AG04449 (cell line): ENCODE measurements at regions not wholly inside any gene's neighbourhood (a gene's known extent, or its start where the extent isn't known, plus 50 kb on each side); places are given as distances from the start of the nearest gene placed in this dataset.
"Not testable (repeated sequence)": the region's sequence is repeated elsewhere in the genome, so short reads cannot be mapped to it uniquely, and the experiment has no call there.

Experiments
- CTCF ChIA-PET: fragments of 350-600 bp; formaldehyde crosslinking; extraction: SDS; loops from one replicate; lab custom pipeline; 2021; ENCODE audit warnings: antibody characterized with exemption; lab: Yijun Ruan, JAX
- POLR2A ChIA-PET: fragments of 400-600, 350-600 bp; formaldehyde crosslinking; extraction: SDS; loops from one replicate; lab custom pipeline; 2020; ENCODE audit warnings: antibody characterized with exemption, inconsistent platforms; lab: Yijun Ruan, JAX
- DNase-seq: peaks from one replicate; pipeline ENCODE4 v3.0.0-alpha.2; 2010; ENCODE audit warnings: low read depth, low spot score
- H3K4me3 ChIP-seq: 2 replicates; pipeline ENCODE4 v1.5.1; 2011; ENCODE audit warnings: low read depth, mild to moderate bottlenecking, control low read depth, low read length
- CTCF ChIP-seq: IDR thresholded peaks from one replicate; pipeline ENCODE4 v1.5.1; 2011; ENCODE audit warnings: mild to moderate bottlenecking, moderate library complexity, low read length, control low read depth, inconsistent platforms; ENCODE audit not compliant: insufficient read depth; ENCODE audit errors: missing control alignments

DNA sequence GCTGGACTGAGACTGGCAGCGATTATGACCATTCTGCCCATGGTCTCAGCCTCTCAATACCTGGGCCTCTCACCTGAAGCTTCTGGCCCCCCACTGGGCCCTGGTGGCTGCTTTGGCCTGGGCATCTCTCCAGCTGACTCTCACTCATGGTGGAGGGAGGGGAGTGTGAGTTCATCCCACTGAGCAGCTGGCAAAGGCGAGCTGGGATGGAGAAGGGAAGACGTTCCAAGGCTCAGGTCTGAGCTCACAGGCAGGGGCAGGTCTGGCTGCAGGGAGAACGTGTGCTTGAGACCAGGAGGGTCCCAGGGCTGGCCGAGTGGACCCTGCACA is 103.5 kb downstream of the TMEM121 start:
- POLR2A ChIA-PET: no interaction called here

GRCh38 chr14:105630293-105630934 is 104.0 kb downstream of the TMEM121 start:
- DNase-seq, POLR2A ChIA-PET, CTCF ChIA-PET, H3K4me3 ChIP-seq: not testable (repeated sequence)

More for the DNA sequence above, 103.5 kb downstream of the TMEM121 start:
- no peak for TF ChIP-seq CTCF
- CTCF ChIA-PET: no interaction called here
- no peak overlapping the region for H3K4me3 ChIP-seq
- DNase-seq: no peak

DNA sequence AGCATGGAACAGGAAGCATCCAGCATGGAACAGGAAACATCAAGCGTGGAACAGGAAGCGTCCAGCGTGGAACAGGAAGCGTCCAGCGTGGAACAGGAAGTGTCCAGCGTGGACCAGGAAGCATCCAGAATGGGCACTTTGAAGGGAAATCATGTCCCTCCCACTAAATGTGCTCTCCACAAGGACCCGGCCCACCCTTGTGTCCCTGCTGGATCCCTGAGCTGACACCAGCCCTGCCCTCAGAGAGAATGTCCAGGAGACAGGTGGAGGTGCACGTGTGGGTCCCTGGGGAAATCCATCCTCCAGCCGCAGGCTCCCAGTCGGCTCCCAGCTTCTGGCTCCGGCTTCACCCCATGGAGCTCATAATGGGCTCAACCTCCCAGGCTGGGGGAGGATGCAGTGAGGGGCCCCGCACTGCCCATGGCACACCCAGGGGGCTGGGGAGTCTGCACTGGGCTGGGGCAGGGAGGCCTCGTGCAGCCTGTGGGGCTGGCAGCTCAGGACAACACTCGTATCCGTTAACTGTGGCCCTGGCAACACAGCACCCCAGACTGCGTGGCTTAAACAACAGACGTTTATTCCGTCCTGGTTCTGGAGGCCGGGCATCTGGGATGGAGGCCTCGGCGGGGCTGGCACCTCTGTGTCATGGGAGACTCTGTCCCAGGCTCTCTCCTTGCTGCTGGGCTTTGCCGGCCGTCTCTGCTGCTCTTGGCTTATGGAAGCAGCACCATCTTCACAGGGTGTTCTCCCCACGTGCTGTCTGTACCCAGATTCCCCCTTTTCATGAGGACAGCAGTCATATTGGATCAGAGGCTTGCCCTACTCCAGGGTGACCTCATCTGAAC is 104.8 kb downstream of the TMEM121 start:
- POLR2A ChIA-PET, CTCF ChIA-PET, H3K4me3 ChIP-seq, DNase-seq: not testable (repeated sequence)

- no peak for TF ChIP-seq CTCF
- ChIA-PET POLR2A (no interaction called here), CTCF (no interaction called here)
- H3K4me3 ChIP-seq: no peak overlapping the region
- DNase-seq: no peak
Measured at GRCh38 chr14:105632010-105632409, 105.6 kb downstream of the TMEM121 start.

- DNase-seq, CTCF ChIA-PET, POLR2A ChIA-PET, H3K4me3 ChIP-seq: not testable (repeated sequence)
Measured at GRCh38 chr14:105633596-105633995, 107.2 kb downstream of the TMEM121 start.

DNA sequence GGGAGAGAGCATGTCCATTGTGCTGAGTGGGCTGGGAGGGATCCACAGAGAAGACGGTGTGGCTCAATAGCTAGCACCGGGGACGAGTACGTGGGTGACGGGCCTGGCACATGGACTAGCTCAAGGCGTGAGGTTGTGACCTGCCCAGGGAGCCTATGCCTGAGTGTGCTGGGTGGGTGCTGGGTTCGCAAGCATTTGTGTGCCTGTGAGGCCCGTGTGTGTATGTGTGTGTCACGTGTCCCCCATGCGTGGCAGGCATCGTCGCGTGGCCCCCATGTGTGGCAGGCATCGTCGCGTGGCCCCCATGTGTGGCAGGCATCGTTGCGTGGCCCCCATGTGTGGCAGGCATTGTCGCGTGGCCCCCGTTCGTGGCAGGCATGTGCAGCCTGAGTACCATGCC is 109.2 kb downstream of the TMEM121 start:
- TF ChIP-seq CTCF: no peak
- no peak for DNase-seq
- CTCF ChIA-PET: no interaction called here
- no peak overlapping the region for H3K4me3 ChIP-seq
- POLR2A ChIA-PET: no interaction called here

DNA sequence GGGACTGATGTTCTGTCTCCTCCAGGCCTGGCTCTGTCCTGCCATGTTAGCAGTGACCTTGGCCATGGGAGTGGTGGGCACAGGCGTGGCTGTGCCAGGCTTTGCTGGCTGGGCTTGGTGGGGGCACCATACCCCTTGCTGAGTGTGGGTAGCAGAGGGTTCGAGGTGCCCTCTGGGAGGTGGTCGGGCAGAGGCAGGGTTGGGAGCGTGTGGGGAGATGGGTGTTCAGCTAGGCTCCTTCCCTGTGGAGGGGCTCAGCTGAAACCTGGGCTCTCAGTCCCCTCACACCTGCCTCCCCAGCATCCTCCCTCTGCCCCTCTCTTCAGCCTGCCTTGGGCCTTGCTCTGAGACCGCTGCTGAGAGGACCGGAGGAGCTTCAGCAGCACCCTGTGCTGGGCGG is 109.6 kb downstream of the TMEM121 start:
- DNase-seq, POLR2A ChIA-PET, CTCF ChIA-PET, H3K4me3 ChIP-seq: not testable (repeated sequence)

- TF ChIP-seq CTCF: no peak
- CTCF ChIA-PET: no interaction called here
- POLR2A ChIA-PET: no interaction called here
- DNase-seq: no peak
- H3K4me3 ChIP-seq: no peak overlapping the region
Measured at GRCh38 chr14:105636935-105637334, 110.6 kb downstream of the TMEM121 start.

GRCh38 chr14:105637345-105637744 is 111.0 kb downstream of the TMEM121 start:
- H3K4me3 ChIP-seq, CTCF ChIA-PET, DNase-seq, POLR2A ChIA-PET: not testable (repeated sequence)

DNA sequence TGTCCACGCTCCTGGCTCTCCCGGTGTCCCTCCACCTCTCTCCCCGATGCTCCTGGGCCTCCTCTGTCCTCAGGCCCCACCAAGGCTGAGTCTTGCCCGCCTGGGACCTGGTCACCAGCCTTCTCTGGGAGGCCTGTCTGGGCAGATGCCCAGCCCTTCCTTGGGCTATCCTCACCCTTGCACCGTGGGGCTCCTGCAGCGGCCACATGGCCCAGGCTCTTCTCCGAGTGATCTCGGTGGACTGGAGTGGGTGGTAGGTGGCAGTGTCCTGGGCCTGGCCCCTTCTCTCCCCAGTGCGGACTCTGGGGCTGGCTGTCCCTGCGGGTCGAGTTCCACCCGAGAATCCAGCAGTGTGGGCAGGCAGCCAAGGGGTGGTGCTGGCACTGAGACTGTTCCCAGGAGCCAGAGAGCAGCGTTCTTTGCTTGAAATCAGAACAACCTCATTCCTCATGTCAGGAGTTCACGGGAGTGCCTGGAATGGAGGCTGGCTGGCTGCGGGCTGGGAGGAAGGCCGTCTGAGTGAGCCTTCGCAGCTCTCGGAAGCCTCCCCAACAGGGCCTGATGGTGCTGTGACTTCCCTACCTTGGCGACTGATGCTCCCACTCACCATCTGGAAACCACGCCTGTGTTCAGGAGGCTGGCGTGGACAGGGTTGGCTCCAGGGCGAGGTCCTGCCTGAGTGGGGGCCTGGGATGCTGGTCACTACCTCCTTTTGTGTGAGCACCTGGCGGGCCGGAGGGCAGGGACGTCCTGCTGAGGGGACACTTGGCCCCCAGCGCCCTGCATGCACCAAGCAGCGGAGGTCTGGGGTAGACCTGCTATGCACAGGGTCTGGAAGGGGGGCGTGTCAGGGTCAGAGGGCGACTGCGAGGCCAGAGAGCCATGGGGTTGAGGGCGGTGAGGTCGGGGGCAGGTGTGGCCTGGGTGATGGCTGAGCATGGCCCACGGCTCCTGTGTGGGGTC is 113.9 kb downstream of the TMEM121 start:
- H3K4me3 ChIP-seq, CTCF ChIA-PET, POLR2A ChIA-PET, DNase-seq: not testable (repeated sequence)
